PC-9 (cell line): ENCODE measurements at regions not wholly inside any gene's neighbourhood (a gene's known extent, or its start where the extent isn't known, plus 50 kb on each side); places are given as distances from the start of the nearest gene placed in this dataset.
"Not testable (repeated sequence)": the region's sequence is repeated elsewhere in the genome, so short reads cannot be mapped to it uniquely, and the experiment has no call there.

Source experiments
- BruUV-seq: library from RNA; stranded (reverse); fragments of 400-500 nt; replicated peaks from 2 replicates; lab custom pipeline; 2021; lab: Mats Ljungman, UMichigan
- CTCF ChIA-PET: fragments of 300-600 bp; sonication (Branson Sonifier 250); formaldehyde crosslinking; loops from one replicate; lab custom pipeline; 2022; ENCODE audit warnings: antibody characterized with exemption; lab: Charles Lee
- POLR2A ChIA-PET: fragments of 300-600 bp; sonication (Branson Sonifier 250); formaldehyde crosslinking; loops from one replicate; lab custom pipeline; 2022; ENCODE audit warnings: antibody characterized with exemption; ENCODE audit not compliant: unreplicated experiment; lab: Charles Lee
- DNase-seq, 2 experiments: peaks; one replicate each; pipeline versions ENCODE4 v3.0.0 to v3.0.0-alpha.2; 2015 to 2022; ENCODE audit warnings: mixed read lengths in 1 of 2
- H2AFZ ChIP-seq: fragments of 200-600 bp; sonication (generic); 2 replicates; pipeline ENCODE4 v1.8.1; 2017; ENCODE audit warnings: antibody characterized with exemption
- H3F3A ChIP-seq: fragments of 200-600 bp; sonication (generic); 2 replicates; pipeline ENCODE4 v1.8.1; 2017; ENCODE audit warnings: antibody characterized with exemption, mild to moderate bottlenecking, low read depth; ENCODE audit not compliant: insufficient read depth
- H3K27ac ChIP-seq: fragments of 200-600 bp; sonication (generic); 2 replicates; pipeline ENCODE4 v1.6.1; 2016; ENCODE audit warnings: mixed run types
- H3K27me3 ChIP-seq: fragments of 200-600 bp; sonication (generic); 2 replicates; pipeline ENCODE4 v1.6.1; 2016; ENCODE audit warnings: low read depth, mixed run types; ENCODE audit not compliant: insufficient read depth
- H3K36me3 ChIP-seq: fragments of 200-600 bp; sonication (generic); 2 replicates; pipeline ENCODE4 v1.6.1; 2016; ENCODE audit warnings: low read depth, mixed run types
- H3K4me1 ChIP-seq: fragments of 200-600 bp; sonication (generic); replicated peaks from 2 replicates; pipeline ENCODE4 v1.6.1; 2016; ENCODE audit warnings: mixed run types; ENCODE audit not compliant: insufficient read depth
- H3K4me2 ChIP-seq: fragments of 200-600 bp; sonication (generic); 2 replicates; pipeline ENCODE4 v1.6.1; 2017; ENCODE audit warnings: mixed run types
- H3K4me3 ChIP-seq: fragments of 200-600 bp; sonication (generic); 2 replicates; pipeline ENCODE4 v1.6.1; 2016; ENCODE audit warnings: mixed run types
- H3K79me2 ChIP-seq: fragments of 200-600 bp; sonication (generic); 2 replicates; pipeline ENCODE4 v1.6.1; 2017; ENCODE audit warnings: low read depth, mixed run types
- H3K9me2 ChIP-seq: fragments of 200-600 bp; sonication (generic); 2 replicates; pipeline ENCODE4 v1.8.1; 2017; ENCODE audit warnings: mild to moderate bottlenecking; ENCODE audit not compliant: insufficient read depth
- H3K9me3 ChIP-seq: fragments of 200-600 bp; sonication (generic); 2 replicates; pipeline ENCODE4 v1.8.1; 2016; ENCODE audit warnings: low read depth; ENCODE audit not compliant: insufficient read depth
- H4K20me1 ChIP-seq: fragments of 200-600 bp; sonication (generic); 2 replicates; pipeline ENCODE4 v1.8.1; 2017; ENCODE audit not compliant: insufficient read depth
- EZH2 ChIP-seq: fragments of 200-600 bp; sonication (generic); IDR thresholded peaks from 2 replicates; pipeline ENCODE4 v1.8.0; 2017; ENCODE audit warnings: antibody characterized with exemption, low read depth
- intact Hi-C: fragments of 100-400 bp; cut with micrococcal nuclease; formaldehyde crosslinking; loops from one replicate; pipeline ENCODE4 v1.10.0; 2022; ENCODE audit not compliant: unreplicated experiment
- TF ChIP-seq, protein P1 (sequence below): fragments of 200-600 bp; sonication (generic); conservative IDR thresholded peaks from 2 replicates; pipeline ENCODE4 v1.6.1; 2017; ENCODE audit warnings: mixed run types, antibody characterized with exemption, mild to moderate bottlenecking, moderate library complexity

DNA sequence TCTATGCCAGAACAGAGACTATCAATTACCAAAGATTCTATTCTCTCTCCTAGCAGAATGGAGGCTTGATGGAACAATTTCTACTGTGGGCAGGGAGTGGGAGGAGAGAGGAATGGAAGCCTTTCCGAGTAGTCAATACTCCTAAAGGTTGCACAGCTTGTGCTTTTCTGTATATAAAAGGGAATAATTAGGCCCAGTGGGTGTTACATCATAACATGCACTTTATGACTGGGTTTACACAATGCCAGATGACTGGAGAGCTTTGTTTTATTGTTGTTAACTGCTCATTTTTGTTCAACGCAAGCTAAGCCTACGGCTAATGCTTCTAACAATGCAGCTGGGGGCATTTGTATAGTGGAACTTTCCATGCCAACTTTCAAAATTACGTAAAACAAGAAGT lies 2237.9 kb upstream of the RAG2 start:
- no TSS peak for BruUV-seq
- no peak for DNase-seq
- intact Hi-C loops = no loop called here

DNA sequence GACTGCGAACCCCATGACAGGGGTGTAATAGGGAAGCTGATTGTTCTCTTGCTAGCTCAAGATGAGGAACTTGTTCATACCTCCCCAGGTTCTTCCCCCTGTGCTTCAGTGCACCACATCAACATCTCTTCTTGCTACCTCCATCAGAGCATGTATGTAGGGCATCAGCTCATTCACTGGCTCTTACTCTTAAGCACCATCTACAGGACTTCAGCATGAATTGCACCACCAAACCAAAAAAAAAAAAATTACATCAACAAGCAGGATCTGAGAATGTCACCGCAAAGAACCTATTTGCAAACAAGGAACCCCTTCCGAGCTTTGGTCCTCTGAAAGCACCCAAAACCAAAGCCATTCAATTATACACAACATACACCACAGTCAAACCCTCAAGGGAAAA lies 2226.5 kb upstream of the RAG2 start:
- no peaks in the 10 kb centered on the region for H3K4me1 ChIP-seq
- CTCF ChIA-PET = interaction anchor here (0.6 to 0.7 kb wide), 5 partner anchors 955 to 1932 kb away, joined by 3 to 6 read pairs (median 4); no protein-coding TSS in a partner anchor
- H2AFZ ChIP-seq = no peak overlapping the region
- H3K27ac ChIP-seq = no peak overlapping the region
- H3K79me2 ChIP-seq = no peaks in the 10 kb centered on the region
- no peaks in the 10 kb centered on the region for H3K9me3 ChIP-seq
- H3K36me3 ChIP-seq = no peaks in the 10 kb centered on the region
- DNase-seq = peak in 1 of 2 experiments; percentile 47
- H3F3A ChIP-seq = no peaks in the 10 kb centered on the region
- H4K20me1 ChIP-seq = no peaks in the 10 kb centered on the region
- intact Hi-C loops = no loop called here
- TF ChIP-seq, protein P1, sequence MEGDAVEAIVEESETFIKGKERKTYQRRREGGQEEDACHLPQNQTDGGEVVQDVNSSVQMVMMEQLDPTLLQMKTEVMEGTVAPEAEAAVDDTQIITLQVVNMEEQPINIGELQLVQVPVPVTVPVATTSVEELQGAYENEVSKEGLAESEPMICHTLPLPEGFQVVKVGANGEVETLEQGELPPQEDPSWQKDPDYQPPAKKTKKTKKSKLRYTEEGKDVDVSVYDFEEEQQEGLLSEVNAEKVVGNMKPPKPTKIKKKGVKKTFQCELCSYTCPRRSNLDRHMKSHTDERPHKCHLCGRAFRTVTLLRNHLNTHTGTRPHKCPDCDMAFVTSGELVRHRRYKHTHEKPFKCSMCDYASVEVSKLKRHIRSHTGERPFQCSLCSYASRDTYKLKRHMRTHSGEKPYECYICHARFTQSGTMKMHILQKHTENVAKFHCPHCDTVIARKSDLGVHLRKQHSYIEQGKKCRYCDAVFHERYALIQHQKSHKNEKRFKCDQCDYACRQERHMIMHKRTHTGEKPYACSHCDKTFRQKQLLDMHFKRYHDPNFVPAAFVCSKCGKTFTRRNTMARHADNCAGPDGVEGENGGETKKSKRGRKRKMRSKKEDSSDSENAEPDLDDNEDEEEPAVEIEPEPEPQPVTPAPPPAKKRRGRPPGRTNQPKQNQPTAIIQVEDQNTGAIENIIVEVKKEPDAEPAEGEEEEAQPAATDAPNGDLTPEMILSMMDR = peak; percentile 65
- no peak for TF ChIP-seq EZH2
- POLR2A ChIA-PET = interaction anchor here (0.6 kb wide), 2 partner anchors 16 to 1647 kb away, joined by 6 to 9 read pairs; no protein-coding TSS in a partner anchor
- no peaks in the 10 kb centered on the region; the same call in 1 of the 2 replicates for H3K9me2 ChIP-seq
- no peaks in the 10 kb centered on the region for H3K27me3 ChIP-seq
- no TSS peak for BruUV-seq
- no peak overlapping the region for H3K4me3 ChIP-seq
- H3K4me2 ChIP-seq = no peak overlapping the region

More for the DNA sequence above, 2237.9 kb upstream of the RAG2 start:
- Histone ChIP-seq H3K36me3 (no peaks in the 10 kb centered on the region), H3K4me1 (no peaks in the 10 kb centered on the region), H4K20me1 (no peaks in the 10 kb centered on the region), H3K9me2 (no peaks in the 10 kb centered on the region; the same call in 1 of the 2 replicates), H3F3A (no peaks in the 10 kb centered on the region), H3K4me3 (no peak overlapping the region), H3K4me2 (no peak overlapping the region), H3K27ac (no peak overlapping the region), H2AFZ (no peak overlapping the region), H3K79me2 (no peaks in the 10 kb centered on the region), H3K27me3 (no peaks in the 10 kb centered on the region), H3K9me3 (no peaks in the 10 kb centered on the region)
- ChIA-PET POLR2A (no interaction called here), CTCF (no interaction called here)
- TF ChIP-seq EZH2 = no peak
- TF ChIP-seq, protein P1 = no peak

DNA sequence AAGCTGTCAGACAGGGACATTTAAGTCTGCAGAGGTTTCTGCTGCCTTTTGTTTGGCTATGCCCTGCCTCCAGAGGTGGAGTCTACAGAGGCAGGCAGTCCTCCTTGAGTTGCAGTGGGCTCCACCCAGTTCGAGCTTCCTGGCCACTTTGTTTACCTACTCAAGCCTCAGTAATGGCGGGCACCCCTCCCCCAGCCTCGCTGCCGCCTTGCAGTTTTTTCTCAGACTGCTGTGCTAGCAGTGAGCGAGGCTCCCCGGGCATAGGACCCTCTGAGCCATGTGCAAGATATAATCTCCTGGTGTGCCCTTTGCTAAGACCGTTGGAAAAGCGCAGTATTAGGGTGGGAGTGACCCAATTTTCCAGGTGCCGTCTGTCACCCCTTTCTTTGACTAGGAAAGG lies 2223.8 kb upstream of the RAG2 start:
- CTCF ChIA-PET, H3K9me3 ChIP-seq: not testable (repeated sequence)

DNA sequence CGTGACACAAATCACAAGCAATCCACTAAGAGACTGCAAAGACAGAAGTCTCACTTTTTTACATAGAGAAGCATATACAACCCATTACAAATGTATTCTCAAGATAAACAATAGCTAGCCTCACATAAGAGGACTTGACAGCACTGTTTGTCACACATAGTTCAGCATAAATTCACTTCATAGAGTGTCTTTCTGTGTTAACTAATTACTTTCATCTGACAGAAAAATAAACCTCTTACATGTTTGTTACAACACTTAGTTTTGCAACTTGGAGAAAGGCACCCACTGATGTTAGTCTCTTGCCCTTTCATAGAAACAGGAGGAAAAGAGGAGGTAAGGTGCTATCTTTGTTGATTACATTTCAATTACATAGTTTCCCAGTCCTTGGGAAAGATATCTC lies 2221.9 kb upstream of the RAG2 start:
- H3K9me3 ChIP-seq = no peaks in the 10 kb centered on the region; the same call in 1 of the 2 replicates
- no peaks in the 10 kb centered on the region for H3K79me2 ChIP-seq
- H2AFZ ChIP-seq = no peak overlapping the region
- ChIA-PET POLR2A (no interaction called here), CTCF (no interaction called here)
- no peaks in the 10 kb centered on the region for H4K20me1 ChIP-seq
- H3K36me3 ChIP-seq = no peaks in the 10 kb centered on the region
- H3K27ac ChIP-seq = no peak overlapping the region
- BruUV-seq = no TSS peak
- TF ChIP-seq, protein P1 = no peak
- TF ChIP-seq EZH2 = no peak
- no peak for DNase-seq
- H3K4me2 ChIP-seq = no peak overlapping the region
- no peak overlapping the region for H3K4me3 ChIP-seq
- no peaks in the 10 kb centered on the region for H3K27me3 ChIP-seq
- intact Hi-C loops = no loop called here
- H3F3A ChIP-seq = no peaks in the 10 kb centered on the region
- H3K9me2 ChIP-seq = no peaks in the 10 kb centered on the region; the same call in 1 of the 2 replicates
- H3K4me1 ChIP-seq = no peaks in the 10 kb centered on the region

More for the DNA sequence above, 2223.8 kb upstream of the RAG2 start:
- H3K27me3 ChIP-seq, H3K4me1 ChIP-seq, H3K27ac ChIP-seq, DNase-seq, H3K4me2 ChIP-seq, H3K4me3 ChIP-seq, H3K79me2 ChIP-seq, H3K9me2 ChIP-seq, BruUV-seq, H4K20me1 ChIP-seq, H2AFZ ChIP-seq, H3K36me3 ChIP-seq, H3F3A ChIP-seq, intact Hi-C loops, POLR2A ChIA-PET: not testable (repeated sequence)
